ENCODE measurements at regions not wholly inside any gene's neighbourhood (a gene's known extent, or its start where the extent isn't known, plus 50 kb on each side); places are given as distances from the start of the nearest gene placed in this dataset.

DNA sequence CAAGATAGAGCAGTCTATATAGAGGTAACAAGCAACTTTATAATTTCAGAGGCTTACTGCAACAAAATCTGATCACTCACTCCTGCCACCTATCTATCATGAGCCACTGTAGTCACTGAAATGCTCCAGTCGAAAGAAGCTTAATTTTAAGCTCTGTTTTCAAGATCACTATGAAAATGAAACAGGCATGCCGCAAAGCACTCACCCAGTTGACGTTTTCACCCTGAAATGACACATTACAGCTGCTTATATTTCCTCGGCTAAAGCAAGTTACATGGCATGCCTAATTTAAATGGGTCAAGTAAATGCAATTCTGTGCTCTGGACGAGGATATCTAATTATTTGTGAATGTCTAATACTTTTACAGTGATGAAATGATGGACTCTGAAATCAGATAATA is 616.3 kb downstream of the FAM181B start:
- TF ChIP-seq EZH2 (IDR thresholded peaks at IDR 0.05) = no peak
- TF ChIP-seq, protein P1, sequence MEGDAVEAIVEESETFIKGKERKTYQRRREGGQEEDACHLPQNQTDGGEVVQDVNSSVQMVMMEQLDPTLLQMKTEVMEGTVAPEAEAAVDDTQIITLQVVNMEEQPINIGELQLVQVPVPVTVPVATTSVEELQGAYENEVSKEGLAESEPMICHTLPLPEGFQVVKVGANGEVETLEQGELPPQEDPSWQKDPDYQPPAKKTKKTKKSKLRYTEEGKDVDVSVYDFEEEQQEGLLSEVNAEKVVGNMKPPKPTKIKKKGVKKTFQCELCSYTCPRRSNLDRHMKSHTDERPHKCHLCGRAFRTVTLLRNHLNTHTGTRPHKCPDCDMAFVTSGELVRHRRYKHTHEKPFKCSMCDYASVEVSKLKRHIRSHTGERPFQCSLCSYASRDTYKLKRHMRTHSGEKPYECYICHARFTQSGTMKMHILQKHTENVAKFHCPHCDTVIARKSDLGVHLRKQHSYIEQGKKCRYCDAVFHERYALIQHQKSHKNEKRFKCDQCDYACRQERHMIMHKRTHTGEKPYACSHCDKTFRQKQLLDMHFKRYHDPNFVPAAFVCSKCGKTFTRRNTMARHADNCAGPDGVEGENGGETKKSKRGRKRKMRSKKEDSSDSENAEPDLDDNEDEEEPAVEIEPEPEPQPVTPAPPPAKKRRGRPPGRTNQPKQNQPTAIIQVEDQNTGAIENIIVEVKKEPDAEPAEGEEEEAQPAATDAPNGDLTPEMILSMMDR (IDR thresholded peaks at IDR 0.05) = no peak
- no peak for TF ChIP-seq EZH2phosphoT487 (IDR thresholded peaks at IDR 0.05)

All from neural progenitor cell (in vitro differentiated cells).